HG03457 (cell line): ENCODE measurements at regions not wholly inside any gene's neighbourhood (a gene's known extent, or its start where the extent isn't known, plus 50 kb on each side); places are given as distances from the start of the nearest gene placed in this dataset.
"Not testable (repeated sequence)": the region's sequence is repeated elsewhere in the genome, so short reads cannot be mapped to it uniquely, and the experiment has no call there.

Source experiments
- ATAC-seq: cut with Tn5 transposase; IDR thresholded peaks from one replicate; pipeline ENCODE4 v1.9.1; 2021; ENCODE audit warnings: moderate number of reproducible peaks; ENCODE audit not compliant: unreplicated experiment

GRCh38 chrX:5314148-5314547 is 914.5 kb downstream of the NLGN4X start:
- ATAC-seq: no peak

GRCh38 chrX:5307416-5307815 is 921.3 kb downstream of the NLGN4X start:
- no peak for ATAC-seq

GRCh38 chrX:5306654-5307121 is 922.0 kb downstream of the NLGN4X start:
- no peak for ATAC-seq

GRCh38 chrX:5305452-5305851 is 923.2 kb downstream of the NLGN4X start:
- no peak for ATAC-seq

GRCh38 chrX:5295004-5295403 is 933.7 kb downstream of the NLGN4X start:
- ATAC-seq: no peak

- no peak for ATAC-seq
Measured at GRCh38 chrX:5290635-5291034, 938.0 kb downstream of the NLGN4X start.

GRCh38 chrX:5289949-5290348 is 938.7 kb downstream of the NLGN4X start:
- not testable (repeated sequence) for ATAC-seq

- ATAC-seq: no peak
Measured at GRCh38 chrX:5278908-5279307, 949.8 kb downstream of the NLGN4X start.

GRCh38 chrX:5265324-5265850 is 963.3 kb downstream of the NLGN4X start:
- no peak for ATAC-seq

- ATAC-seq: no peak
Measured at GRCh38 chrX:5250106-5250505, 978.6 kb downstream of the NLGN4X start.

GRCh38 chrX:5242091-5242790 is 986.4 kb downstream of the NLGN4X start:
- ATAC-seq: no peak

GRCh38 chrX:5236749-5237148 is 991.9 kb downstream of the NLGN4X start:
- ATAC-seq: no peak

GRCh38 chrX:5236096-5236495 is 992.6 kb downstream of the NLGN4X start:
- no peak for ATAC-seq

GRCh38 chrX:5233830-5234229 is 994.8 kb downstream of the NLGN4X start:
- no peak for ATAC-seq

- ATAC-seq: no peak
Measured at GRCh38 chrX:5220421-5220820, 1008.2 kb downstream of the NLGN4X start.

- no peak for ATAC-seq
Measured at GRCh38 chrX:5194806-5195205, 1033.9 kb downstream of the NLGN4X start.

- ATAC-seq: no peak
Measured at GRCh38 chrX:5180135-5180741, 1048.4 kb downstream of the NLGN4X start.

- ATAC-seq: no peak
Measured at GRCh38 chrX:5176766-5177165, 1051.9 kb downstream of the NLGN4X start.

GRCh38 chrX:5163663-5164062 is 1065.0 kb downstream of the NLGN4X start:
- ATAC-seq: peak; percentile 82

GRCh38 chrX:5155301-5155700 is 1073.4 kb downstream of the NLGN4X start:
- ATAC-seq: no peak

GRCh38 chrX:5145957-5146356 is 1082.7 kb downstream of the NLGN4X start:
- ATAC-seq: no peak

- ATAC-seq: no peak
Measured at GRCh38 chrX:5142644-5143043, 1086.0 kb downstream of the NLGN4X start.
